Ovary (tissue), 7 donors: ENCODE measurements at regions not wholly inside any gene's neighbourhood (a gene's known extent, or its start where the extent isn't known, plus 50 kb on each side); places are given as distances from the start of the nearest gene placed in this dataset.

Source experiments
- DNase-seq, 5 donors: peaks; one replicate each; pipeline ENCODE4 v3.0.0-alpha.2; 2019 to 2020
- H3K27ac ChIP-seq, 2 donors: fragments of 200-600 bp; one replicate each; pipeline versions ENCODE4 v1.5.1 to v1.8.0; 2019 to 2022
- H3K27me3 ChIP-seq: fragments of 200-600 bp; one replicate; pipeline ENCODE4 v1.8.0; 2022
- H3K36me3 ChIP-seq: fragments of 200-600 bp; sonication (generic); one replicate; pipeline ENCODE4 v1.5.1; 2019
- H3K4me1 ChIP-seq: one replicate; pipeline ENCODE4 v1.8.1; 2013; ENCODE audit warnings: mild to moderate bottlenecking, moderate library complexity; ENCODE audit not compliant: insufficient read depth
- H3K4me3 ChIP-seq: fragments of 200-600 bp; sonication (generic); one replicate; pipeline ENCODE4 v1.5.1; 2017
- H3K9me3 ChIP-seq, 2 donors: fragments of 200-600 bp in 1 of 2; sonication (generic) in 1 of 2; one replicate each; pipeline versions ENCODE4 v1.5.1 to v1.8.1; 2013 to 2019; ENCODE audit warnings: mild to moderate bottlenecking in 1 of 2, moderate library complexity in 1 of 2
- CTCF ChIP-seq, 3 donors: fragments of 450-650 bp in 2 of 3; fragments of 200-600 bp in 1 of 3; IDR thresholded peaks; one replicate each; pipeline versions ENCODE4 v1.5.1 to v1.8.0; 2016 to 2022; ENCODE audit warnings: antibody characterized with exemption in 3 of 3, mild to moderate bottlenecking in 1 of 3
- EP300 ChIP-seq: sonication (generic); formaldehyde crosslinking; IDR thresholded peaks from one replicate; pipeline ENCODE4 v1.6.1; 2017; ENCODE audit warnings: antibody characterized with exemption
- POLR2A ChIP-seq: fragments of 450-650 bp; IDR thresholded peaks from one replicate; pipeline ENCODE4 v1.6.1; 2017; ENCODE audit warnings: antibody characterized with exemption, mild to moderate bottlenecking, moderate library complexity
- WGBS, 3 donors: extraction: QIAGEN DNeasy Blood & Tissue Kit in 1 of 3; methylation state at CpG; one replicate each; pipeline versions ENCODE4 v1.1.5 to v1.1.7; 2013 to 2017; 5-methylcytosine and 5-hydroxymethylcytosine counted together
- intact Hi-C, 4 donors: fragments of 100-400 bp; cut with DNase I; formaldehyde crosslinking; loops; one replicate each; pipeline versions ENCODE4 v1.11.0 to v1.15.1; 2022 to 2023
- donor health status: DM: no; HTN: no; CAD: no; lungs with moderate emphysema.
- donor health status: DM: no; HTN: no; CAD: no.
- donor health status: Bipolar disorder and iron deficiency.
- donor health status: DM: no; HTN: no; CAD: no.
- donor health status: DM: yes; HTN: yes; CAD: no.

- no peak overlapping the region for H3K27ac ChIP-seq
- DNase-seq = no peak
- H3K4me3 ChIP-seq = no peak overlapping the region
- no peaks in the 10 kb centered on the region for H3K36me3 ChIP-seq
- no peaks in the 10 kb centered on the region for H3K9me3 ChIP-seq
- intact Hi-C loops = no loop called here
- H3K27me3 ChIP-seq = no peaks in the 10 kb centered on the region
- TF ChIP-seq EP300 (no peak), CTCF (IDR thresholded peaks at IDR 0.05) (no peak), POLR2A (no peak)
- 81 to 87% (median 81%) methylated on average over 6 of the region's 6 CpGs for WGBS, 3 donors
- peaks cover 1% of the 10 kb centered on the region for H3K4me1 ChIP-seq
Measured at GRCh38 chr14:61190341-61190740, 90.8 kb downstream of the TMEM30B start.

GRCh38 chr14:61188978-61189808, 91.9 kb downstream of the TMEM30B start:
- DNase-seq = peak; percentile 49 to 77 (median 57)
- Histone ChIP-seq H3K36me3 (no peaks in the 10 kb centered on the region), H3K27ac (no peak overlapping the region), H3K27me3 (no peaks in the 10 kb centered on the region), H3K4me1 (peaks cover 1% of the 10 kb centered on the region), H3K4me3 (peak overlapping the region; percentile 36), H3K9me3 (no peaks in the 10 kb centered on the region)
- intact Hi-C loops = no loop called here
- WGBS, 3 donors = 5 to 7% (median 5%) methylated on average over 27 of the region's 27 CpGs
- no peak for TF ChIP-seq EP300
- peak in 1 of 3 donors; percentile 28 for TF ChIP-seq CTCF (IDR thresholded peaks at IDR 0.05)

GRCh38 chr14:61188196-61188595, 92.9 kb downstream of the TMEM30B start:
- H3K9me3 ChIP-seq = no peaks in the 10 kb centered on the region
- TF ChIP-seq CTCF (IDR thresholded peaks at IDR 0.05) (no peak), EP300 (no peak), POLR2A (no peak)
- peak; percentile 22 to 56 (median 30) for DNase-seq
- WGBS, 3 donors = 2 to 47% (median 19%) methylated on average over 15 to 20 of the region's 21 CpGs
- intact Hi-C loops = no loop called here
- H3K27me3 ChIP-seq = no peaks in the 10 kb centered on the region
- no peak overlapping the region for H3K27ac ChIP-seq
- H3K4me1 ChIP-seq = peaks cover 1% of the 10 kb centered on the region
- H3K4me3 ChIP-seq = peak overlapping the region; percentile 7
- H3K36me3 ChIP-seq = no peaks in the 10 kb centered on the region

GRCh38 chr14:61187196-61187905, 93.8 kb downstream of the TMEM30B start:
- no peak for TF ChIP-seq CTCF (IDR thresholded peaks at IDR 0.05)
- no peak for TF ChIP-seq EP300
- no peak for TF ChIP-seq POLR2A
- Histone ChIP-seq H3K4me1 (peaks cover 1% of the 10 kb centered on the region), H3K9me3 (no peaks in the 10 kb centered on the region), H3K36me3 (no peaks in the 10 kb centered on the region), H3K27me3 (no peaks in the 10 kb centered on the region), H3K27ac (no peak overlapping the region), H3K4me3 (no peak overlapping the region)
- intact Hi-C loops = no loop called here
- peak in 2 of 5 donors; percentile 12 to 20 for DNase-seq
- 14 to 24% (median 17%) methylated on average over 10 of the region's 10 CpGs for WGBS, 3 donors
